A673 (cell line): ENCODE measurements at regions not wholly inside any gene's neighbourhood (a gene's known extent, or its start where the extent isn't known, plus 50 kb on each side); places are given as distances from the start of the nearest gene placed in this dataset.

Experiments
- BruUV-seq: library from RNA; stranded (reverse); fragments of 400-500 nt; replicated peaks from 2 replicates; lab custom pipeline; 2021; lab: Mats Ljungman, UMichigan
- CTCF ChIA-PET: fragments of 300-600 bp; sonication (Branson Sonifier 250); formaldehyde crosslinking; loops from one replicate; lab custom pipeline; 2022; ENCODE audit warnings: antibody characterized with exemption; lab: Charles Lee
- POLR2A ChIA-PET: fragments of 300-600 bp; sonication (Branson Sonifier 250); formaldehyde crosslinking; loops from one replicate; lab custom pipeline; 2022; ENCODE audit warnings: antibody characterized with exemption; ENCODE audit not compliant: low non-redundant PET; lab: Charles Lee
- DNase-seq: peaks from one replicate; pipeline ENCODE4 v3.0.0-alpha.2; 2015; ENCODE audit warnings: low spot score
- H3K27ac ChIP-seq: fragments of 200-600 bp; sonication (generic); 2 replicates; pipeline ENCODE4 v1.5.1; 2016; ENCODE audit warnings: mixed run types, low read depth, mild to moderate bottlenecking, mixed read lengths, antibody characterized with exemption, low read length; ENCODE audit not compliant: poor library complexity, severe bottlenecking
- H3K27me3 ChIP-seq: fragments of 200-600 bp; sonication (generic); replicated peaks from 2 replicates; pipeline ENCODE4 v1.6.1; 2017; ENCODE audit warnings: mixed run types, low read depth, mild to moderate bottlenecking, mixed read lengths, antibody characterized with exemption, low read length; ENCODE audit not compliant: insufficient read depth, poor library complexity
- H3K36me3 ChIP-seq: fragments of 200-600 bp; sonication (generic); 2 replicates; pipeline ENCODE4 v1.6.1; 2016; ENCODE audit warnings: mixed run types, mild to moderate bottlenecking, mixed read lengths, antibody characterized with exemption, low read length; ENCODE audit not compliant: insufficient read depth, poor library complexity, severe bottlenecking
- H3K4me1 ChIP-seq: fragments of 200-600 bp; sonication (generic); 2 replicates; pipeline ENCODE4 v1.6.1; 2017; ENCODE audit warnings: mixed run types, mild to moderate bottlenecking, mixed read lengths, antibody characterized with exemption, low read length; ENCODE audit not compliant: insufficient read depth, poor library complexity, severe bottlenecking
- H3K4me3 ChIP-seq: fragments of 200-600 bp; sonication (generic); 2 replicates; pipeline ENCODE4 v1.5.1; 2016; ENCODE audit warnings: low read depth, mixed run types, mild to moderate bottlenecking, mixed read lengths, low read length; ENCODE audit not compliant: poor library complexity, severe bottlenecking
- H3K9me3 ChIP-seq: fragments of 200-600 bp; sonication (generic); 2 replicates; pipeline ENCODE4 v1.6.1; 2016; ENCODE audit warnings: mixed run types, low read depth, mild to moderate bottlenecking, mixed read lengths, antibody characterized with exemption, low read length; ENCODE audit not compliant: poor library complexity, severe bottlenecking
- CTCF ChIP-seq: fragments of 300-800, 200-600 bp; sonication (generic); conservative IDR thresholded peaks from 2 replicates; pipeline ENCODE4 v1.5.1; 2017; ENCODE audit warnings: low read depth, mild to moderate bottlenecking, antibody characterized with exemption, low read length, moderate library complexity, mixed read lengths
- EZH2 ChIP-seq: fragments of 200-600 bp; sonication (generic); IDR thresholded peaks from 2 replicates; pipeline ENCODE4 v1.6.1; 2017; ENCODE audit warnings: borderline replicate concordance, low read depth, mild to moderate bottlenecking, mixed read lengths, antibody characterized with exemption, low read length; ENCODE audit not compliant: poor library complexity, severe bottlenecking
- intact Hi-C: fragments of 100-400 bp; cut with micrococcal nuclease; formaldehyde crosslinking; loops from one replicate; pipeline ENCODE4 v1.10.0; 2022; ENCODE audit not compliant: unreplicated experiment

GRCh38 chr2:116911540-116911939, 903.0 kb upstream of the DDX18 start:
- no peaks in the 10 kb centered on the region for H3K36me3 ChIP-seq
- CTCF ChIA-PET, result no interaction called here
- TF ChIP-seq CTCF, result no peak
- H3K4me1 ChIP-seq, result no peaks in the 10 kb centered on the region
- no peak overlapping the region for H3K4me3 ChIP-seq
- no peaks in the 10 kb centered on the region for H3K27me3 ChIP-seq
- BruUV-seq, result no TSS peak
- POLR2A ChIA-PET, result no interaction called here
- H3K27ac ChIP-seq, result no peak overlapping the region
- H3K9me3 ChIP-seq, result peaks cover 21% of the 10 kb centered on the region
- no peak for DNase-seq
- intact Hi-C loops, result no loop called here

DNA sequence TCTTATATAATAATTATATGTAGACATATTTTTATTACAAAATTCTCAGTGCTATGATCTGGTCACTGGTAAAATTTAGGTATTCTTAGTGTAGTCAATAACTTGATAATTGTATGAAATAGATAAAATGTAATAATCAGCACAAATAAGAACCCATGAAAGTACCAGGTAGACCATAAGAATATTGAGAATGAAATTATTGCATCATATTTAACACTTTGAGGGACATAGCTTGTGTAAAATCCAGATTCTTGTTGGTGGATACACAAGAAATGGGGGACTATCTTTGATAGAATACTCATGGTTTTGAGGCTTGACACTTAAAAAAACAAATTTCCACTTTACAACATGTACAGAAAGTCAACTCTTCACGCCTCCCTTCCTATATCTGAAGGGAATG, 898.8 kb upstream of the DDX18 start:
- TF ChIP-seq CTCF (no peak), EZH2 (no peak)
- Histone ChIP-seq H3K27ac (no peak overlapping the region), H3K9me3 (peaks cover 26% of the 10 kb centered on the region), H3K4me3 (no peak overlapping the region), H3K4me1 (no peaks in the 10 kb centered on the region), H3K36me3 (no peaks in the 10 kb centered on the region), H3K27me3 (no peaks in the 10 kb centered on the region)
- no TSS peak for BruUV-seq
- ChIA-PET CTCF (no interaction called here), POLR2A (no interaction called here)
- no peak for DNase-seq
- intact Hi-C loops, result no loop called here

DNA sequence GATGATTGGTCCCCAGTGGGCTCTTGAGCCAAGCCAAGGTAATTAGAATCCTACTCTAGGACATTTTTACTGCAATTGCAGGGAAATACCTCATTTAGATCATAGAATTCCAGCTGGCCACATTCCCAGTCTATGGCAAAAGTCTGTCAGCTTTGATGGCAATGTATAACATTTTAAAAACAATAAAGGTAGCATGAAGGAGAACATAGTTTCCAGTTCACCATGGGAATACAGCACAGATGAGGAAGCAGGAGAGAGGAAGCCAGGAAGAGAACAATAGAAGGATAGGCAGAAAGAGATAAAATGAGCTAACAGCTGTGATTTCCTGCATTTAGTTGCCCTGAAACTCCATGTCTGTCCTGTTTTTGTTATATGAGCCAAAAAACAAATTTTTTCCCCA, 897.3 kb upstream of the DDX18 start:
- TF ChIP-seq EZH2 (no peak), CTCF (no peak)
- no peak for DNase-seq
- H3K36me3 ChIP-seq, result no peaks in the 10 kb centered on the region
- no peaks in the 10 kb centered on the region for H3K4me1 ChIP-seq
- H3K4me3 ChIP-seq, result no peak overlapping the region
- no peak overlapping the region for H3K27ac ChIP-seq
- POLR2A ChIA-PET, result no interaction called here
- intact Hi-C loops, result no loop called here
- H3K27me3 ChIP-seq, result no peaks in the 10 kb centered on the region
- BruUV-seq, result no TSS peak
- H3K9me3 ChIP-seq, result peaks cover 24% of the 10 kb centered on the region
- CTCF ChIA-PET, result no interaction called here
